Hepatocyte (in vitro differentiated cells): ENCODE measurements at regions not wholly inside any gene's neighbourhood (a gene's known extent, or its start where the extent isn't known, plus 50 kb on each side); places are given as distances from the start of the nearest gene placed in this dataset.

Experiments used
- DNase-seq: peaks from one replicate; pipeline ENCODE4 v3.0.0-alpha.2; 2016; ENCODE audit warnings: low spot score
- H2AFZ ChIP-seq: fragments of 200-600 bp; sonication (generic); 2 replicates; pipeline ENCODE4 v1.6.0; 2016; ENCODE audit warnings: antibody characterized with exemption, mild to moderate bottlenecking
- H3K27ac ChIP-seq: fragments of 200-600 bp; sonication (generic); 2 replicates; pipeline ENCODE4 v1.5.1; 2016; ENCODE audit warnings: mild to moderate bottlenecking
- H3K27me3 ChIP-seq: fragments of 200-600 bp; sonication (generic); 2 replicates; pipeline ENCODE4 v1.6.1; 2016
- H3K36me3 ChIP-seq: fragments of 200-600 bp; sonication (generic); replicated peaks from 2 replicates; pipeline ENCODE4 v1.5.1; 2016; ENCODE audit warnings: low read depth; ENCODE audit not compliant: insufficient read depth
- H3K4me1 ChIP-seq: fragments of 200-600 bp; sonication (generic); 2 replicates; pipeline ENCODE4 v1.5.1; 2016; ENCODE audit warnings: mild to moderate bottlenecking, moderate library complexity; ENCODE audit not compliant: insufficient read depth
- H3K4me2 ChIP-seq: fragments of 200-600 bp; sonication (generic); 2 replicates; pipeline ENCODE4 v1.6.0; 2016
- H3K4me3 ChIP-seq: fragments of 200-600 bp; sonication (generic); 2 replicates; pipeline ENCODE4 v1.5.1; 2016; ENCODE audit warnings: mild to moderate bottlenecking
- H3K79me2 ChIP-seq: fragments of 200-600 bp; sonication (generic); 2 replicates; pipeline ENCODE4 v1.6.0; 2017; ENCODE audit warnings: mild to moderate bottlenecking
- H3K9me2 ChIP-seq: fragments of 200-600 bp; sonication (generic); replicated peaks from 2 replicates; pipeline ENCODE4 v1.6.0; 2017; ENCODE audit warnings: mild to moderate bottlenecking; ENCODE audit not compliant: insufficient read depth
- H3K9me3 ChIP-seq: fragments of 200-600 bp; sonication (generic); 2 replicates; pipeline ENCODE4 v1.5.1; 2016; ENCODE audit warnings: low read depth, mild to moderate bottlenecking
- H4K20me1 ChIP-seq: fragments of 200-600 bp; sonication (generic); 2 replicates; pipeline ENCODE4 v1.6.0; 2016; ENCODE audit warnings: mild to moderate bottlenecking; ENCODE audit not compliant: insufficient read depth, poor library complexity, severe bottlenecking
- EZH2 ChIP-seq: fragments of 200-600 bp; sonication (generic); IDR thresholded peaks from 2 replicates; pipeline ENCODE4 v1.6.1; 2016; ENCODE audit warnings: antibody characterized with exemption, mild to moderate bottlenecking, borderline replicate concordance
- EZH2phosphoT487 ChIP-seq: fragments of 200-600 bp; sonication (generic); IDR thresholded peaks from one replicate; pipeline ENCODE4 v1.6.1; 2018; ENCODE audit warnings: antibody characterized with exemption, mild to moderate bottlenecking, low read depth, moderate library complexity; ENCODE audit not compliant: unreplicated experiment, severe bottlenecking
- WGBS: methylation state at CpG from one replicate; pipeline ENCODE4 v1.1.6; 2016; ENCODE audit warnings: low lambda C conversion rate; ENCODE audit errors: missing lambda C conversion rate; 5-methylcytosine and 5-hydroxymethylcytosine counted together
- TF ChIP-seq, protein P1 (sequence below): fragments of 200-600 bp; sonication (generic); IDR thresholded peaks from 2 replicates; pipeline ENCODE4 v1.5.1; 2016; ENCODE audit warnings: antibody characterized with exemption, mild to moderate bottlenecking; ENCODE audit not compliant: poor library complexity

- 57% methylated on average over 1 of the region's 1 CpG for WGBS
- no peaks in the 10 kb centered on the region for H3K9me3 ChIP-seq
- no peaks in the 10 kb centered on the region for H3K27me3 ChIP-seq
- H3K27ac ChIP-seq: no peak overlapping the region
- no peak overlapping the region for H3K4me2 ChIP-seq
- DNase-seq: peak; percentile 4
- no peaks in the 10 kb centered on the region for H3K9me2 ChIP-seq
- H3K36me3 ChIP-seq: no peaks in the 10 kb centered on the region
- no peaks in the 10 kb centered on the region for H3K79me2 ChIP-seq
- H3K4me1 ChIP-seq: no peaks in the 10 kb centered on the region
- no peak overlapping the region for H3K4me3 ChIP-seq
- TF ChIP-seq, protein P1, sequence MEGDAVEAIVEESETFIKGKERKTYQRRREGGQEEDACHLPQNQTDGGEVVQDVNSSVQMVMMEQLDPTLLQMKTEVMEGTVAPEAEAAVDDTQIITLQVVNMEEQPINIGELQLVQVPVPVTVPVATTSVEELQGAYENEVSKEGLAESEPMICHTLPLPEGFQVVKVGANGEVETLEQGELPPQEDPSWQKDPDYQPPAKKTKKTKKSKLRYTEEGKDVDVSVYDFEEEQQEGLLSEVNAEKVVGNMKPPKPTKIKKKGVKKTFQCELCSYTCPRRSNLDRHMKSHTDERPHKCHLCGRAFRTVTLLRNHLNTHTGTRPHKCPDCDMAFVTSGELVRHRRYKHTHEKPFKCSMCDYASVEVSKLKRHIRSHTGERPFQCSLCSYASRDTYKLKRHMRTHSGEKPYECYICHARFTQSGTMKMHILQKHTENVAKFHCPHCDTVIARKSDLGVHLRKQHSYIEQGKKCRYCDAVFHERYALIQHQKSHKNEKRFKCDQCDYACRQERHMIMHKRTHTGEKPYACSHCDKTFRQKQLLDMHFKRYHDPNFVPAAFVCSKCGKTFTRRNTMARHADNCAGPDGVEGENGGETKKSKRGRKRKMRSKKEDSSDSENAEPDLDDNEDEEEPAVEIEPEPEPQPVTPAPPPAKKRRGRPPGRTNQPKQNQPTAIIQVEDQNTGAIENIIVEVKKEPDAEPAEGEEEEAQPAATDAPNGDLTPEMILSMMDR: no peak
- no peak for TF ChIP-seq EZH2
- no peak for TF ChIP-seq EZH2phosphoT487
- H2AFZ ChIP-seq: no peak overlapping the region
- no peaks in the 10 kb centered on the region for H4K20me1 ChIP-seq
Observed at GRCh38 chr2:155308367-155309009, 610.0 kb downstream of the KCNJ3 start.

- no peaks in the 10 kb centered on the region for H3K36me3 ChIP-seq
- H3K79me2 ChIP-seq: no peaks in the 10 kb centered on the region
- H3K27ac ChIP-seq: no peak overlapping the region
- H3K27me3 ChIP-seq: no peaks in the 10 kb centered on the region
- no peaks in the 10 kb centered on the region for H3K9me3 ChIP-seq
- no peak overlapping the region for H3K4me3 ChIP-seq
- H4K20me1 ChIP-seq: no peaks in the 10 kb centered on the region
- no peaks in the 10 kb centered on the region for H3K4me1 ChIP-seq
- no peak overlapping the region for H3K4me2 ChIP-seq
- no peaks in the 10 kb centered on the region for H3K9me2 ChIP-seq
- no peak for DNase-seq
- H2AFZ ChIP-seq: no peak overlapping the region
- TF ChIP-seq EZH2phosphoT487 (no peak), EZH2 (no peak)
- TF ChIP-seq, protein P1: no peak
Observed at GRCh38 chr2:155301221-155301620, 602.7 kb downstream of the KCNJ3 start.

- Histone ChIP-seq H3K4me1 (no peaks in the 10 kb centered on the region), H3K4me2 (no peak overlapping the region), H2AFZ (no peak overlapping the region), H3K4me3 (no peak overlapping the region), H3K27me3 (no peaks in the 10 kb centered on the region), H4K20me1 (no peaks in the 10 kb centered on the region), H3K27ac (no peak overlapping the region), H3K36me3 (no peaks in the 10 kb centered on the region), H3K9me2 (no peaks in the 10 kb centered on the region), H3K9me3 (no peaks in the 10 kb centered on the region), H3K79me2 (no peaks in the 10 kb centered on the region)
- 49% methylated on average over 1 of the region's 1 CpG for WGBS
- no peak for TF ChIP-seq EZH2phosphoT487
- no peak for TF ChIP-seq EZH2
- TF ChIP-seq, protein P1: no peak
- no peak for DNase-seq
Observed at GRCh38 chr2:155298001-155298400, 599.5 kb downstream of the KCNJ3 start.

- Histone ChIP-seq H3K9me2 (no peaks in the 10 kb centered on the region), H3K27ac (no peak overlapping the region), H3K79me2 (no peaks in the 10 kb centered on the region), H3K36me3 (no peaks in the 10 kb centered on the region), H3K4me1 (no peaks in the 10 kb centered on the region), H3K9me3 (no peaks in the 10 kb centered on the region), H4K20me1 (no peaks in the 10 kb centered on the region), H3K4me3 (no peak overlapping the region), H3K4me2 (no peak overlapping the region), H2AFZ (no peak overlapping the region), H3K27me3 (no peaks in the 10 kb centered on the region)
- 84% methylated on average over 1 of the region's 1 CpG for WGBS
- TF ChIP-seq, protein P1: no peak
- no peak for TF ChIP-seq EZH2phosphoT487
- no peak for TF ChIP-seq EZH2
- DNase-seq: no peak
Observed at GRCh38 chr2:155294358-155294757, 595.9 kb downstream of the KCNJ3 start.
